ENCODE measurements at regions not wholly inside any gene's neighbourhood (a gene's known extent, or its start where the extent isn't known, plus 50 kb on each side); places are given as distances from the start of the nearest gene placed in this dataset.

DNA sequence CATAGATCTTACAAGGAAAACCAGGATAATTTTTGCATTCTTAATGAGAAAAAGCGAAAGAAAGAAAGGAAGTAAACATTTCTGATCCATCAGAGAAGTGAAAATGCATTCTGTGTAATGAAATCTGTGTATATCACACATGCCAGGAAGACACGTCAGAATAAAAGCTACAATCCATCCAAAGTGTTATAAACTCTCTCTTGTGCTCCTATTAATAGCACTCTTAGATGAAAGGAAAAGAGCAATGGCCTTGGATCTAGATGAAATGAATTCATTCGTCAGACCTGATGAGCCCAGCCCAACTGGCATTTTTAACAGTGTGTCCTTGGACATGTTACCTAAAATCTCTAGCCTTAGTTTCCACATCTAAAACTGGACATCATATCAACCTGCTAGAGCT is 885.5 kb downstream of the CDH11 start:
- no peak for TF ChIP-seq GABPA (IDR thresholded peaks at IDR 0.05; ENCODE audit: low read depth)
- TF ChIP-seq, protein P1, sequence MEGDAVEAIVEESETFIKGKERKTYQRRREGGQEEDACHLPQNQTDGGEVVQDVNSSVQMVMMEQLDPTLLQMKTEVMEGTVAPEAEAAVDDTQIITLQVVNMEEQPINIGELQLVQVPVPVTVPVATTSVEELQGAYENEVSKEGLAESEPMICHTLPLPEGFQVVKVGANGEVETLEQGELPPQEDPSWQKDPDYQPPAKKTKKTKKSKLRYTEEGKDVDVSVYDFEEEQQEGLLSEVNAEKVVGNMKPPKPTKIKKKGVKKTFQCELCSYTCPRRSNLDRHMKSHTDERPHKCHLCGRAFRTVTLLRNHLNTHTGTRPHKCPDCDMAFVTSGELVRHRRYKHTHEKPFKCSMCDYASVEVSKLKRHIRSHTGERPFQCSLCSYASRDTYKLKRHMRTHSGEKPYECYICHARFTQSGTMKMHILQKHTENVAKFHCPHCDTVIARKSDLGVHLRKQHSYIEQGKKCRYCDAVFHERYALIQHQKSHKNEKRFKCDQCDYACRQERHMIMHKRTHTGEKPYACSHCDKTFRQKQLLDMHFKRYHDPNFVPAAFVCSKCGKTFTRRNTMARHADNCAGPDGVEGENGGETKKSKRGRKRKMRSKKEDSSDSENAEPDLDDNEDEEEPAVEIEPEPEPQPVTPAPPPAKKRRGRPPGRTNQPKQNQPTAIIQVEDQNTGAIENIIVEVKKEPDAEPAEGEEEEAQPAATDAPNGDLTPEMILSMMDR (IDR thresholded peaks at IDR 0.05; ENCODE audit: insufficient read depth, low read length): no peak

All from HL-60 (cell line).